CD4-positive, CD25-positive, alpha-beta regulatory T cell (primary cell): ENCODE measurements at regions not wholly inside any gene's neighbourhood (a gene's known extent, or its start where the extent isn't known, plus 50 kb on each side); places are given as distances from the start of the nearest gene placed in this dataset.

Source experiments
- ATAC-seq, 2 donors: fragments of 150-1000 bp; cut with Tn5 transposase; one replicate each; pipeline ENCODE4 v1.10.0; 2021; ENCODE audit warnings: low read depth in 2 of 2, moderate number of reproducible peaks in 2 of 2, moderate library complexity in 1 of 2
- DNase-seq, 3 donors: peaks; one replicate each; pipeline versions ENCODE4 v3.0.0 to v3.0.0-alpha.2; 2012 to 2022; ENCODE audit warnings: mixed read lengths in 1 of 3
- H3K27ac ChIP-seq: one replicate; pipeline ENCODE4 v1.7.0; 2013; ENCODE audit warnings: mild to moderate bottlenecking, low read length; ENCODE audit not compliant: insufficient read depth, poor library complexity, severe bottlenecking
- H3K27me3 ChIP-seq: one replicate; pipeline ENCODE4 v1.7.0; 2013; ENCODE audit warnings: low read length; ENCODE audit not compliant: control insufficient read depth, insufficient read depth
- H3K36me3 ChIP-seq: one replicate; pipeline ENCODE4 v1.7.0; 2013; ENCODE audit warnings: mild to moderate bottlenecking, low read length, moderate library complexity; ENCODE audit not compliant: control insufficient read depth, insufficient read depth
- H3K4me1 ChIP-seq: 2 replicates; pipeline ENCODE4 v1.7.0; 2013; ENCODE audit warnings: mild to moderate bottlenecking, low read length; ENCODE audit not compliant: insufficient read depth, control insufficient read depth, poor library complexity, severe bottlenecking
- H3K4me3 ChIP-seq: one replicate; pipeline ENCODE4 v1.7.0; 2013; ENCODE audit warnings: low read depth, mild to moderate bottlenecking, low read length, moderate library complexity
- H3K9me3 ChIP-seq, 2 experiments: 1 replicate in 1 of 2; 2 replicates in 1 of 2; pipeline ENCODE4 v1.7.0; 2013; ENCODE audit warnings: low read length in 2 of 2, mild to moderate bottlenecking in 1 of 2, moderate library complexity in 1 of 2; ENCODE audit not compliant: control insufficient read depth in 2 of 2
- H3K27ac Mint-ChIP-seq, 3 donors: one replicate each; pipeline ENCODE4 v1.8.0; 2020 to 2022; ENCODE audit warnings: mild to moderate bottlenecking in 3 of 3, mixed read lengths in 3 of 3, moderate library complexity in 2 of 3
- H3K27me3 Mint-ChIP-seq: one replicate; pipeline ENCODE4 v1.8.0; 2022; ENCODE audit warnings: mild to moderate bottlenecking, mixed read lengths
- H3K36me3 Mint-ChIP-seq: one replicate; pipeline ENCODE4 v1.8.0; 2020; ENCODE audit warnings: mixed read lengths
- H3K4me1 Mint-ChIP-seq, 4 donors: one replicate each; pipeline ENCODE4 v1.8.0; 2020 to 2022; ENCODE audit warnings: mixed read lengths in 4 of 4, mild to moderate bottlenecking in 1 of 4
- H3K4me3 Mint-ChIP-seq, 4 donors: one replicate each; pipeline ENCODE4 v1.8.0; 2020 to 2022; ENCODE audit warnings: mild to moderate bottlenecking in 4 of 4, mixed read lengths in 4 of 4, moderate library complexity in 3 of 4
- H3K9me3 Mint-ChIP-seq, 7 donors: one replicate each; pipeline ENCODE4 v1.8.0; 2020 to 2022; ENCODE audit warnings: mixed read lengths in 7 of 7, mild to moderate bottlenecking in 3 of 7, moderate library complexity in 2 of 7

DNA sequence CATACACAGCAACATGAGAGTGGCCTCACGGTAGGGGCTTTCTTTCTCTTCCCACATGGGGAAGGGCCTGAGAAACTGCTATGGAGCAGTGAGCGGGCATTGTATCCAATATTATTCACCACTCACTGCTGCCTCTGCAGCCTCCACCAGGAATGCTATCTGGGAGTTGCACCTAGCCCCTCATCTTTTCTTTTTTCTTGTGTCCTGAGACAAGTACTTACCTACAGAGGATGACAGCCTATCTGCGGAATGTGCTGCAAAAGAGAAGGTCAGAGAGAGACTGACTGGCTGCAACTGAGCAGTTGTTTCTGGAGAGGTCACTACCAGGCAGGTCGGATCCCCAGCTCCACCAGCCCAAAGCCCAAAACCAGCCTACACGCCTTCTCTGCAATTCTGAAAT lies 52.1 kb upstream of the HTATIP2 start:
- H3K9me3 ChIP-seq: no peaks in the 10 kb centered on the region
- peaks cover 3% of the 10 kb centered on the region for H3K27me3 ChIP-seq
- Mint-ChIP-seq H3K9me3 (no peaks in the 10 kb centered on the region), H3K4me3 (no peak overlapping the region), H3K4me1 (no peaks in the 10 kb centered on the region), H3K36me3 (no peaks in the 10 kb centered on the region), H3K27me3 (peaks cover 14% of the 10 kb centered on the region), H3K27ac (no peak overlapping the region)
- no peak overlapping the region for H3K4me3 ChIP-seq
- no peak overlapping the region for H3K27ac ChIP-seq
- no peaks in the 10 kb centered on the region for H3K36me3 ChIP-seq
- DNase-seq: no peak
- no peak for ATAC-seq
- no peaks in the 10 kb centered on the region for H3K4me1 ChIP-seq

DNA sequence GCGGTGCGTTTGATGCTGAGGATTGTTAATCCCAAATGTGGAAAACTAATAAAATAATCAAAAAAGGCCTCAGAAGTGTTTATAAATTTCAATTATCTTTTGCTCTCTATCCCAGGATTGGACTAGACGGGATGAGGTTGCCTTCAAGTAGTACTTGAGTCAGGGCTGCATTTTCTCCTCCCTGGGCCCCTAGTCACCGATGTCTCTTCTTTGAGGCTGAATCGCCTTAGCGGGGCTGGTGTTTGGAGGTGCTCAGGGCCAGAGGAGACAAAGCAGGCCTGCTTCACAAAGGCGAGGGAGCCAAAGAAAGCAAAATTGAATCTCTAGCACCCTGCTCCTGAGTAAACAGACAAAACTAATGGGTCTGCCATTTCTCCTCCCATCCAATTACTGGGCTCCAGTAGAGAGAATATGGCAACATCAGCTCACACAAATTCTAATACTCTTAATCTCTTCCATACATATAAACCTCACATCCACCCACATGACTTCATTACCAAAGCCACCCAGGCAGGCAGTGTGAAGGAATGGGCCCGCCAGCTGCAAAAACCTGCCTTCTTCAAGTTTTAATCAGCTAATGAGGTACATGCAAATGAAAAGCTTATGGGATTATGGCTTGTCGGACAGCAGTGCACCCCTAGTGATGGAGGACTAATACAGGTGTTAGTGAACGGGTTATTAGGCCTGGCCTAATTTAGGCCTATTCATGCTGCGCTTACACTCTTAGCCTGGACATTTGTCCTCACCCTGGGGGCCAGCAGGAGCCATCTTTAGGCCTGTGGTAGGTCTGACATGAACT lies 52.7 kb upstream of the HTATIP2 start:
- H3K4me1 ChIP-seq: no peaks in the 10 kb centered on the region
- no peak for DNase-seq
- no peaks in the 10 kb centered on the region for H3K9me3 ChIP-seq
- H3K4me1 Mint-ChIP-seq: no peaks in the 10 kb centered on the region
- H3K4me3 ChIP-seq: no peak overlapping the region
- no peak overlapping the region for H3K4me3 Mint-ChIP-seq
- no peak for ATAC-seq
- H3K36me3 Mint-ChIP-seq: no peaks in the 10 kb centered on the region
- H3K9me3 Mint-ChIP-seq: no peaks in the 10 kb centered on the region
- peaks cover 14% of the 10 kb centered on the region for H3K27me3 Mint-ChIP-seq
- H3K27ac ChIP-seq: no peak overlapping the region
- peaks cover under 1% of the 10 kb centered on the region for H3K27me3 ChIP-seq
- H3K36me3 ChIP-seq: no peaks in the 10 kb centered on the region
- H3K27ac Mint-ChIP-seq: no peak overlapping the region

DNA sequence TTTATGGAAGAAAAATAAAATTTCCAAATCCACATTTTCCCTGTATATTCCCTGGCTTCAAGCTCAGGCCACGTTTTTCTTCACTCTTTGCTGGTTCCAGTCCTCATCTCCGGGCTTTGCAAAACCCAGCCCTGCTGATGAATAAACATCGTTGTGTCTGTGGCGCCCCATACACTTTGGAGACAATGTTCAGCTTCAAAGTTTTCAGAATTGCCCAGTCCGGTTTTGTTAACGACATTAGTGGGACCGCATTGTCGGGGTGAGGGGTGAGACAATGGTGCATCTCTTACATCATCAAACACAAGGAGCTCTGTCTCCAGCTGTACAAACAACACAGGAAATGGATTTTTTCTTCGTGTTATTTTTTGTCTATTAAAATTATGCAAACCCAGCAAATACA lies 53.4 kb upstream of the HTATIP2 start:
- peaks cover 14% of the 10 kb centered on the region for H3K27me3 Mint-ChIP-seq

DNA sequence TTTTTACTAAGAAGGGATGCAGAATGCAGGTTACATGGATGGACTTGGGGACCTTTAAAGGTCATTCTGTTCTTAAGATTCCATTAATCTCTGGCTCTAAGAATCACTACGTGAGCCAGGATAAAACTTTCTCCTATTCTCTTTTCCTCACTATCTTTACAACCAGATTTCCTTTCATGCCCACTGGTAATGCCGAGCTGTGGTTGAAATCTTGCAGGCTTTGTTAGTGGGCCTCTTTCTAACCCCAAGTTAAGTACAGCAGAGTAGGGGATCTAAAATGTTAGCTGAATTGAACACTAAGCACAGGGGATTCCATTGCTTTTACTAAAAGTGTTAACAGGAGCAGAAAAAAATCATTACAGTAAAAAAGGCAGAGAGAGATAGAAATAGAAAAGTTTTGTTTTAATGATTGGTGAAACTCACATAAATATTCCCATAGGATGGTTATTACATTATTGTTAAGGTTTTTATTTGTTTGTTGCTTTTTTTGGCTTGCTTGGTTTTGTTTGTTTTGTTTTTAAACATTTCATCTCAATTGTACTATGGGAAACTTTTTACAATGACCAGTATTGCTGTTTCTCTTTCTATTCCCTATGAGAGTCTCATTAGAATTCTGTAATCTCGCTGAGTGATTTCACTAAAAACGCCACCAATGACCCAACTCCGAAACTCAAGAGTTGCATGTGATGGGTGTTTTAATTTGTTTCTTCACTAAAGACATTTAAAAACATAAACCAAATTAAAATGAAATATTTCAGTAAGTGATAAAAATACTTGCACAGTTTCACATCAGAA lies 54.1 kb upstream of the HTATIP2 start:
- H3K36me3 Mint-ChIP-seq: no peaks in the 10 kb centered on the region
- H3K9me3 ChIP-seq: no peaks in the 10 kb centered on the region
- no peaks in the 10 kb centered on the region for H3K9me3 Mint-ChIP-seq
- ATAC-seq (no peak), DNase-seq (no peak)
- H3K27me3 ChIP-seq: no peaks in the 10 kb centered on the region
- H3K36me3 ChIP-seq: no peaks in the 10 kb centered on the region
- no peaks in the 10 kb centered on the region for H3K4me1 ChIP-seq
- H3K4me3 ChIP-seq: no peak overlapping the region
- no peaks in the 10 kb centered on the region for H3K4me1 Mint-ChIP-seq
- H3K27me3 Mint-ChIP-seq: peaks cover 18% of the 10 kb centered on the region
- no peak overlapping the region for H3K4me3 Mint-ChIP-seq
- no peak overlapping the region for H3K27ac Mint-ChIP-seq
- H3K27ac ChIP-seq: no peak overlapping the region

More for the DNA sequence above, 53.4 kb upstream of the HTATIP2 start:
- Mint-ChIP-seq H3K36me3 (no peaks in the 10 kb centered on the region), H3K4me3 (no peak overlapping the region), H3K27ac (no peak overlapping the region), H3K9me3 (no peaks in the 10 kb centered on the region), H3K4me1 (no peaks in the 10 kb centered on the region)
- ATAC-seq (no peak), DNase-seq (no peak)
- Histone ChIP-seq H3K27ac (no peak overlapping the region), H3K27me3 (no peaks in the 10 kb centered on the region), H3K36me3 (no peaks in the 10 kb centered on the region), H3K4me3 (no peak overlapping the region), H3K4me1 (no peaks in the 10 kb centered on the region), H3K9me3 (no peaks in the 10 kb centered on the region)

DNA sequence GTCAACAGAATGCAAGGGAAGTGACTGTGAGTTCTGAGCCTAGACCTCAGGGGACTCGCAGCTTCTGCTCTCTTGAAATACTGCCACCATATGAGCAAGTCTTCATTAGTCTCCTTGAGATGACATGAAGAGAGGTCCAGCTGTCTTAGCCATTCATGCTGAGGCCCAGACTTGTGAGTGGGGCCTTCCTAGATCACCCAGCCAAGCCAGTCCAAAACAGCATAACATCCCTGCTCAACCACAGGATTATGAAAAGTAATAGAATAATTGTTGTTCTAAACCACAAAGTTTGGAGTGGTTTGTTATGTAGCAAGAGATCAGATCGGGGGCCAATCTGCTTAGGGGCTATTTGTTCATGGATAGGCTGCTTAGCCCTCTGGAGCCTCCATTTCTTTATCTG lies 54.9 kb upstream of the HTATIP2 start:
- H3K9me3 ChIP-seq: no peaks in the 10 kb centered on the region
- no peak overlapping the region for H3K27ac Mint-ChIP-seq
- no peak for ATAC-seq
- H3K4me3 ChIP-seq: no peak overlapping the region
- no peaks in the 10 kb centered on the region for H3K36me3 Mint-ChIP-seq
- no peaks in the 10 kb centered on the region for H3K9me3 Mint-ChIP-seq
- DNase-seq: no peak
- no peaks in the 10 kb centered on the region for H3K27me3 ChIP-seq
- no peak overlapping the region for H3K4me3 Mint-ChIP-seq
- H3K27ac ChIP-seq: no peak overlapping the region
- H3K4me1 ChIP-seq: no peaks in the 10 kb centered on the region
- H3K4me1 Mint-ChIP-seq: no peaks in the 10 kb centered on the region
- peaks cover 18% of the 10 kb centered on the region for H3K27me3 Mint-ChIP-seq
- no peaks in the 10 kb centered on the region for H3K36me3 ChIP-seq

DNA sequence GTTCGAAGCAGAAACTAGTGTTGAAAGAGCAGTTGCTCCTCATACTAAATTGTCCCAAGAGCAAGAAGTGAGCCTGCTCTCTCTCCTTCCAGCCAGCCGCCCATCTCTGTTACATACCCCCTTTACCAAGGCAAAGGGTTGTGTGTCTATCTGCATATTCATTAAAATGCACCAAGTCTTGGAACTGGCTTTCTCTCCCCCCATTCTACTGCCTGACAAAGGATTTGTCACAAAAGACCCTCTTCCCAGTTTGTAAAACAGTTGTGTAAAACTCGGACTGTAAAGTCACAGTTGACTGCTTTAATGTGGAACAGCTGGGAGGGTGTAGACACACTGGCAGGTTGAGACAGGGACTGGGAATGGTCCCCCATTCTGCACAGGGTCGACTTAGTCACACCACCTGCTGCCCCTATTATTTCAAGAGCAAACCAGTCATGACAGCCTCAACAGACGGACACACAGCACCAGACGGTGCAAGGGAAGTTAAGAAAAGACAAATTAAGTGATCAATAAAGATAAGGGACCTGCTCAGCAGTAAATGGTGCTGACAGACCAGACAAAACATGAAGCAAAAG lies 60.0 kb upstream of the HTATIP2 start:
- no peaks in the 10 kb centered on the region for H3K9me3 ChIP-seq
- H3K27ac ChIP-seq: no peak overlapping the region
- no peaks in the 10 kb centered on the region for H3K27me3 ChIP-seq
- DNase-seq (no peak), ATAC-seq (no peak)
- no peaks in the 10 kb centered on the region for H3K4me1 ChIP-seq
- no peak overlapping the region for H3K4me3 ChIP-seq
- no peak overlapping the region for H3K4me3 Mint-ChIP-seq
- no peaks in the 10 kb centered on the region for H3K36me3 Mint-ChIP-seq
- no peak overlapping the region for H3K27ac Mint-ChIP-seq
- no peaks in the 10 kb centered on the region for H3K4me1 Mint-ChIP-seq
- H3K27me3 Mint-ChIP-seq: peaks cover 9% of the 10 kb centered on the region
- H3K36me3 ChIP-seq: no peaks in the 10 kb centered on the region
- peaks cover 0 to 6% (median 0%) of the 10 kb centered on the region in 7 donors for H3K9me3 Mint-ChIP-seq

DNA sequence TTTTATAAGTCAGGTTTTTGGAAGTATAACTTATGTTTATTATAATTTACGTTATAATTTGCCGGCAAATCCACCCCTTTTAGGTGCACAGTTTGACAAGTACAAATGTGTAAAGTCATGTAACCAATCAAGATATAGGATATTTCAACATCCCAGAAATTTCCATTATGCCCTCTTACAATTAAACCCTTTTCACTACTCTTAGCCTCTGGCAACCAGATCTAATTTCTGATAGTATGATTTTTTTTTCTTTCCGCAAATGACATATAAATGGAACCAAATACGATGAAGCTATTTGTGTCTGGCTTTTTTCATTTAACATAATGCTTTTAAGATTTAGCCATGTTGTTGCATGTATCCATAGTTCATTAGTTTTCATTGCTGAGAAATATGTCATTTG lies 69.5 kb upstream of the HTATIP2 start:
- no peak for ATAC-seq
- H3K27ac Mint-ChIP-seq: no peak overlapping the region
- H3K4me3 Mint-ChIP-seq: no peak overlapping the region
- Histone ChIP-seq H3K27me3 (peaks cover 2% of the 10 kb centered on the region), H3K36me3 (no peaks in the 10 kb centered on the region), H3K4me1 (no peaks in the 10 kb centered on the region), H3K27ac (no peak overlapping the region), H3K9me3 (no peaks in the 10 kb centered on the region), H3K4me3 (no peak overlapping the region)
- no peak for DNase-seq
- no peaks in the 10 kb centered on the region for H3K27me3 Mint-ChIP-seq
- peaks cover 0 to 5% (median 0%) of the 10 kb centered on the region in 7 donors for H3K9me3 Mint-ChIP-seq
- no peaks in the 10 kb centered on the region for H3K4me1 Mint-ChIP-seq
- no peaks in the 10 kb centered on the region for H3K36me3 Mint-ChIP-seq
